GM12891 (cell line): ENCODE measurements at regions not wholly inside any gene's neighbourhood (a gene's known extent, or its start where the extent isn't known, plus 50 kb on each side); places are given as distances from the start of the nearest gene placed in this dataset.

Experiments used
- POLR2A ChIP-seq: IDR thresholded peaks from 2 replicates; pipeline ENCODE4 v1.6.1; 2011; ENCODE audit warnings: low read depth, low read length, control low read depth
- POLR2AphosphoS5 ChIP-seq: IDR thresholded peaks from 2 replicates; pipeline ENCODE4 v1.6.1; 2011; ENCODE audit warnings: low read depth, low read length, control low read depth
- SPI1 ChIP-seq: IDR thresholded peaks from 2 replicates; pipeline ENCODE4 v1.6.1; 2011; ENCODE audit warnings: low read depth, low read length, control low read depth
- TAF1 ChIP-seq: IDR thresholded peaks from 2 replicates; pipeline ENCODE4 v1.6.1; 2011; ENCODE audit warnings: low read depth, low read length, control low read depth

DNA sequence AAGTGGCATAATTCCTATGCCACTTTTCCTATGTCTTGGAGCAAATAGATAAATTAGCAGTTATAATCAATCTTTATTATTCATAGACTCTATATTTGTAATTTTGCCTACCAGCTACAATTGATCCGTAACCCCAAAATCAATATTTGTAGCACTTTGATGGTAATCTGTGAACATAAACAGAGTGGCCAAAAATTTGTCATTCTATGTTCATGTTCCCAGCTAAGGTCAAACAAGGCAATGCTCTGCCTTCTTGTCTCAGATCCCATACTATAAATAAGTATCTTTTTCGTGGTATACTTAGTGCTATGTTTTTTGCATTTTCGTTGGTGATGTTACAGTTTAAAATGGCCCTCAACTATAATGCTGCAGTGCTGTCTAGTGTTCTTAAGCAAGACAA lies 228.5 kb downstream of the FZD1 start:
- TF ChIP-seq POLR2A (no peak), SPI1 (no peak), POLR2AphosphoS5 (no peak), TAF1 (no peak)
